ENCODE measurements at regions not wholly inside any gene's neighbourhood (a gene's known extent, or its start where the extent isn't known, plus 50 kb on each side); places are given as distances from the start of the nearest gene placed in this dataset.

GRCh38 chr1:219292341-219292740 is 118.7 kb downstream of the LYPLAL1 start:
- Histone ChIP-seq H3K36me3 (ENCODE audit: low read depth) (no peaks in the 10 kb centered on the region), H3K4me3 (no peak overlapping the region), H2AFZ (no peak overlapping the region), H3K4me1 (replicated peaks; ENCODE audit: insufficient read depth) (no peaks in the 10 kb centered on the region), H3K9me2 (ENCODE audit: insufficient read depth) (no peaks in the 10 kb centered on the region), H3K27ac (no peak overlapping the region), H3F3A (ENCODE audit: insufficient read depth, low read depth) (no peaks in the 10 kb centered on the region), H4K20me1 (ENCODE audit: insufficient read depth) (no peaks in the 10 kb centered on the region), H3K79me2 (ENCODE audit: low read depth) (no peaks in the 10 kb centered on the region), H3K9me3 (ENCODE audit: insufficient read depth, low read depth) (no peaks in the 10 kb centered on the region), H3K27me3 (ENCODE audit: insufficient read depth, low read depth) (no peaks in the 10 kb centered on the region), H3K4me2 (no peak overlapping the region)
- CTCF ChIA-PET, result no interaction called here
- no peak for TF ChIP-seq EZH2 (IDR thresholded peaks at IDR 0.05; ENCODE audit: low read depth)
- TF ChIP-seq, protein P1, sequence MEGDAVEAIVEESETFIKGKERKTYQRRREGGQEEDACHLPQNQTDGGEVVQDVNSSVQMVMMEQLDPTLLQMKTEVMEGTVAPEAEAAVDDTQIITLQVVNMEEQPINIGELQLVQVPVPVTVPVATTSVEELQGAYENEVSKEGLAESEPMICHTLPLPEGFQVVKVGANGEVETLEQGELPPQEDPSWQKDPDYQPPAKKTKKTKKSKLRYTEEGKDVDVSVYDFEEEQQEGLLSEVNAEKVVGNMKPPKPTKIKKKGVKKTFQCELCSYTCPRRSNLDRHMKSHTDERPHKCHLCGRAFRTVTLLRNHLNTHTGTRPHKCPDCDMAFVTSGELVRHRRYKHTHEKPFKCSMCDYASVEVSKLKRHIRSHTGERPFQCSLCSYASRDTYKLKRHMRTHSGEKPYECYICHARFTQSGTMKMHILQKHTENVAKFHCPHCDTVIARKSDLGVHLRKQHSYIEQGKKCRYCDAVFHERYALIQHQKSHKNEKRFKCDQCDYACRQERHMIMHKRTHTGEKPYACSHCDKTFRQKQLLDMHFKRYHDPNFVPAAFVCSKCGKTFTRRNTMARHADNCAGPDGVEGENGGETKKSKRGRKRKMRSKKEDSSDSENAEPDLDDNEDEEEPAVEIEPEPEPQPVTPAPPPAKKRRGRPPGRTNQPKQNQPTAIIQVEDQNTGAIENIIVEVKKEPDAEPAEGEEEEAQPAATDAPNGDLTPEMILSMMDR (conservative IDR thresholded peaks at IDR 0.05), result no peak
- DNase-seq, result no peak
- intact Hi-C loops (cut with micrococcal nuclease; ENCODE audit: unreplicated experiment), result no loop called here
- BruUV-seq (replicated peaks), result no TSS peak
- POLR2A ChIA-PET (ENCODE audit: unreplicated experiment), result no interaction called here

GRCh38 chr1:219289171-219289570 is 115.5 kb downstream of the LYPLAL1 start:
- ChIA-PET POLR2A (ENCODE audit: unreplicated experiment) (no interaction called here), CTCF (no interaction called here)
- H3K36me3 ChIP-seq (ENCODE audit: low read depth), result no peaks in the 10 kb centered on the region
- H3K9me2 ChIP-seq (ENCODE audit: insufficient read depth), result no peaks in the 10 kb centered on the region
- no peaks in the 10 kb centered on the region for H4K20me1 ChIP-seq (ENCODE audit: insufficient read depth)
- no peak for DNase-seq
- no peaks in the 10 kb centered on the region for H3K27me3 ChIP-seq (ENCODE audit: insufficient read depth, low read depth)
- H2AFZ ChIP-seq, result no peak overlapping the region
- BruUV-seq (replicated peaks), result no TSS peak
- no peak overlapping the region for H3K4me3 ChIP-seq
- no peaks in the 10 kb centered on the region for H3F3A ChIP-seq (ENCODE audit: insufficient read depth, low read depth)
- H3K27ac ChIP-seq, result no peak overlapping the region
- intact Hi-C loops (cut with micrococcal nuclease; ENCODE audit: unreplicated experiment), result no loop called here
- H3K4me1 ChIP-seq (replicated peaks; ENCODE audit: insufficient read depth), result no peaks in the 10 kb centered on the region
- no peak overlapping the region for H3K4me2 ChIP-seq
- H3K79me2 ChIP-seq (ENCODE audit: low read depth), result no peaks in the 10 kb centered on the region
- H3K9me3 ChIP-seq (ENCODE audit: insufficient read depth, low read depth), result no peaks in the 10 kb centered on the region
- TF ChIP-seq, protein P1 (conservative IDR thresholded peaks at IDR 0.05), result no peak

DNA sequence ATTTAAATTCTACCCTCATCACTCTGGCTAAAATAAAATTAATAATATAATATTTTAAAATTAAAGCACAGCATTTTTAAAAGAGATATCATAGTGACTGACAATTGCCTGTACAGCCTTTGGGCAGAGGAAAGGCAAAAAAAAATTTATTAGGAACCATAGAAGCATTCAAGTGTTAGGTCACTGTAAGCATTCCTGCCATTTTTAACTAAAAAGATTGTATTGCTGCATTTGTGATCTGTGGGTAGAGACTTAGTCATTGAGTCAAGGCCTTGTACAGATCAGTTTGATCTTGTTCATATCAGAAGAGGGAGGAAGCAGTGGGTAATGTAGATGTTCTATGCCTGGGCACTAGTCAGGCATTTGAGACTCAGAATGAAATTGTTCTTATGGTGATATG is 109.9 kb downstream of the LYPLAL1 start:
- Histone ChIP-seq H3K27ac (no peak overlapping the region), H3K9me3 (ENCODE audit: insufficient read depth, low read depth) (no peaks in the 10 kb centered on the region), H4K20me1 (ENCODE audit: insufficient read depth) (no peaks in the 10 kb centered on the region), H3K4me1 (replicated peaks; ENCODE audit: insufficient read depth) (no peaks in the 10 kb centered on the region), H3K4me2 (no peak overlapping the region), H3K79me2 (ENCODE audit: low read depth) (no peaks in the 10 kb centered on the region), H3K4me3 (no peak overlapping the region), H3K9me2 (ENCODE audit: insufficient read depth) (no peaks in the 10 kb centered on the region), H3K36me3 (ENCODE audit: low read depth) (no peaks in the 10 kb centered on the region), H3K27me3 (ENCODE audit: insufficient read depth, low read depth) (no peaks in the 10 kb centered on the region), H2AFZ (no peak overlapping the region), H3F3A (ENCODE audit: insufficient read depth, low read depth) (no peaks in the 10 kb centered on the region)
- ChIA-PET POLR2A (ENCODE audit: unreplicated experiment) (no interaction called here), CTCF (no interaction called here)
- intact Hi-C loops (cut with micrococcal nuclease; ENCODE audit: unreplicated experiment), result no loop called here
- no peak for TF ChIP-seq EZH2 (IDR thresholded peaks at IDR 0.05; ENCODE audit: low read depth)
- TF ChIP-seq, protein P1 (conservative IDR thresholded peaks at IDR 0.05), result no peak
- no peak for DNase-seq
- no TSS peak for BruUV-seq (replicated peaks)
